Heart left ventricle (tissue), 13 donors: ENCODE measurements at regions not wholly inside any gene's neighbourhood (a gene's known extent, or its start where the extent isn't known, plus 50 kb on each side); places are given as distances from the start of the nearest gene placed in this dataset.

Experiments
- POLR2A ChIP-seq, 2 donors: fragments of 450-650 bp; IDR thresholded peaks; one replicate each; pipeline ENCODE4 v1.6.1; 2017; ENCODE audit warnings: antibody characterized with exemption in 2 of 2, mild to moderate bottlenecking in 2 of 2, moderate library complexity in 2 of 2
- TF ChIP-seq, protein P1 (sequence below), 12 donors: fragments of 200-600 bp; sonication (generic) in 4 of 12; IDR thresholded peaks; one replicate each; pipeline versions ENCODE4 v1.5.0 to v1.8.0; 2018 to 2022; ENCODE audit warnings: antibody characterized with exemption in 12 of 12, mild to moderate bottlenecking in 5 of 12
- donor health status: ischemic (EF 13 %, LVEDD 7.1; RV severe dilation, severe dysfunction).
- donor health status: DM: no; HTN: yes; CAD: no.
- donor health status: DM: no; HTN: no; CAD: no.
- donor health status: ischemic (EF 25% LVEDD 6.9; RV normal size, moderate dysfunction).
- donor health status: ischemic (EF 25% LVEDD 5.7; RV mildly dilated, moderate dysfunction).
- donor health status: ischemic (EF 35%, LVEDD 5.7; RV mildly dilated, moderate dysfunction).
- donor health status: nonischemic (EF 11% LVEDD 7.7; RV severe dilation, severe dysfunction).
- donor health status: DM: yes; HTN: yes; CAD: no.
- donor health status: PGD.
- donor health status: ischemic (EF 29% LVEDD 5.4; RV normal size, mild dysfunction).
- donor health status: nonischemic (EF 23%, LVEDD 6.1; RV moderate dilation, normal function).

DNA sequence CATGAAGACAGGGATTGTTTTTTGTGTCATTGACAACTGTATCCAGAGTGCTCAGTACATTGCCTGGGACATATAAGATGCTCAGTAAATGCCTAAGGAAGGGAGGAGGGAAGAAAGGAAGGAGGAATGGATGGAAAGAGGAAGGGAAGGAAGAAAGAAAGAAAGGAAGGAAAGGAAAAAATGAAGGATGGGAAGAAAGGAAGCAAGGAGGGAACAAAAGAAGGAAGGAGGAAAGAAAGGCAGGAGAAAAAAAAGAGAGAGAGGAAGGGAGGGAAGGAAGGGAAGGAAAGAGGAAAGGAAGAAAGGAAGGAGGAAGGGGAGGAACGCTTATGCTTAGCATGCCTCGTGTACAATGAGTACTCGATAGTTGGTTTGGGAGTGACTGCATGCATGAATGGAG, 514.7 kb downstream of the RPS24 start:
- TF ChIP-seq, protein P1, sequence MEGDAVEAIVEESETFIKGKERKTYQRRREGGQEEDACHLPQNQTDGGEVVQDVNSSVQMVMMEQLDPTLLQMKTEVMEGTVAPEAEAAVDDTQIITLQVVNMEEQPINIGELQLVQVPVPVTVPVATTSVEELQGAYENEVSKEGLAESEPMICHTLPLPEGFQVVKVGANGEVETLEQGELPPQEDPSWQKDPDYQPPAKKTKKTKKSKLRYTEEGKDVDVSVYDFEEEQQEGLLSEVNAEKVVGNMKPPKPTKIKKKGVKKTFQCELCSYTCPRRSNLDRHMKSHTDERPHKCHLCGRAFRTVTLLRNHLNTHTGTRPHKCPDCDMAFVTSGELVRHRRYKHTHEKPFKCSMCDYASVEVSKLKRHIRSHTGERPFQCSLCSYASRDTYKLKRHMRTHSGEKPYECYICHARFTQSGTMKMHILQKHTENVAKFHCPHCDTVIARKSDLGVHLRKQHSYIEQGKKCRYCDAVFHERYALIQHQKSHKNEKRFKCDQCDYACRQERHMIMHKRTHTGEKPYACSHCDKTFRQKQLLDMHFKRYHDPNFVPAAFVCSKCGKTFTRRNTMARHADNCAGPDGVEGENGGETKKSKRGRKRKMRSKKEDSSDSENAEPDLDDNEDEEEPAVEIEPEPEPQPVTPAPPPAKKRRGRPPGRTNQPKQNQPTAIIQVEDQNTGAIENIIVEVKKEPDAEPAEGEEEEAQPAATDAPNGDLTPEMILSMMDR (IDR thresholded peaks at IDR 0.05), result no peak
- no peak for TF ChIP-seq POLR2A (IDR thresholded peaks at IDR 0.05)
